KG1 (cell line): ENCODE measurements at regions not wholly inside any gene's neighbourhood (a gene's known extent, or its start where the extent isn't known, plus 50 kb on each side); places are given as distances from the start of the nearest gene placed in this dataset.

Source experiments
- DNase-seq: peaks from one replicate; lab custom pipeline; 2025; lab: John Stamatoyannopoulos, UW

- no peak for DNase-seq
Observed at GRCh38 chr9:80375477-80375876, 803.7 kb downstream of the TLE4 start.

DNA sequence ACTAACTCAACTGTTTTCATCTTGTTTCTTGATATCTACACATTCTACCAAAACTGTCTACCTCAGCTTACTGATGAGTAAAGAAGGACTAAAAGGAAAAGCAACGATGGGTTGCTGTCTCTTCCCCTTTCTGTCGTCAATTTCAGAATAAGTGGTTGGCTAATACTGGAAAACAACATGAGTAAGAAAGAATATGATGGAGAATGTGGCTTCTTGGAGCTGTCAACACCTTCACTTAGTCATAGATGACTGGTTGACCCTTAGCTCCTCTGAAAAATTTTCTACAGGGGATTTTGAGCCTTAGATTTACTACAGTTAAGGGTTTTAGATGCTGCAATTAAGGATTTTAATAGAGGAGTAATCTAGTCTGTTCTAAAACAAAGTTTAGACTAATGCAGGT, 797.9 kb downstream of the TLE4 start:
- no peak for DNase-seq

DNA sequence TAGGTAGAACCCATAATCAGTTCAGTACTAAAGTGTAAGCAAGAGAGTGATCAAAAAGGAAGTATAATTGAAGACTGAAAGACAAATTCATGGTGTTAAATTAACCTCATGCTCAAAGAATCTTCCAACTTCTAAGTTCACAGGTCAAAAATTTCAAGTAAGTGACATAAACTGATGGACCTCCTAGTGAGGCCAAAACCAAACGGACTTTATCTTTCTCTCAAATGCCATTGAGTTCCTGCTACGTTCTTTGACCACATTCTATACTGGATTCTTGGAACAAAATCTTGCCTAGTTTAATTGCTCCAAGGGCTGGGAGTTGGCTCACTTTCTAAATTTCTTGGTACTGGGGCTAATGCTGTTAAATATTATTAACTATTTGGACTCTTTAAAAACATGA, 794.9 kb downstream of the TLE4 start:
- DNase-seq: no peak

GRCh38 chr9:80359941-80360881, 788.4 kb downstream of the TLE4 start:
- no peak for DNase-seq

DNA sequence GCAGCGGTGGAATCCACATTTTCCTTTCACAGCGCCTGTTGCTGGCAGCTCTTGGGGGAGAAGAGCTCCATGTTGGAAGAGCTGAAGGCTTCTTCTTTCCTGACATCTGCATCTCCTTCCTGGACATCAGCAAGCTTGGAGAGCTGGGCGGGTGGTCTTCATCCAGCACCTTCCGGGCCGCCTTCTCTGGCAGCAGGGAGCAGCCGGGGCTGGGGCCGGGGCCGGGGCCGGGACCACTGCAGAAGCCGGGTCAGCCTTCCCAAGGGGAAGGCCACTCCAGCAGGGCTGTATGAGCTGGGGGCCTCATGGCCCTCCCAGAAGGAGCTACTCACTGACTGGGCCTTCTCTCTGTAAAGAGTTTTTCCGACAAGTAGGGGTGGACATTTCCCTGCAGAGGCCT, 787.5 kb downstream of the TLE4 start:
- no peak for DNase-seq

DNA sequence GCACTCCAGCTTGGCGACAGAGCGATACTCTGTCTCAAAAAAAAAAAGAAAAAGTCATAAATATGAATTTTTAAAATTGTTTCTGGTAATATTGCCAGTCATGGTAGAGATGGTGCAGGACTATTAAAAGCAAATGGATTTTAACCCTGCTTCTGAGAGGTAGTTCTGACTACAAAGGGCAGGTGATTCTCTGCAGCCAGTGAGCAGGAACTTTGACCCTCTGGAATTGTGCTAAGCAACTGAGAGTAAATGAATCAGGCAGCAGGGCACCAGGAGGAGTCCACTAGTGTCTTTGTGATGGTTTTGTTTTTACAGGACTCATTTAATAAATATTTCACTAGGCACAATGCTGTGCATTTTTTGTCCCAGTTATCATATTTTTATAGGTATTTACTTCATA, 781.2 kb downstream of the TLE4 start:
- DNase-seq: no peak

- DNase-seq: no peak
Observed at GRCh38 chr9:80351612-80352011, 779.8 kb downstream of the TLE4 start.

GRCh38 chr9:80326105-80326504, 754.3 kb downstream of the TLE4 start:
- no peak for DNase-seq

DNA sequence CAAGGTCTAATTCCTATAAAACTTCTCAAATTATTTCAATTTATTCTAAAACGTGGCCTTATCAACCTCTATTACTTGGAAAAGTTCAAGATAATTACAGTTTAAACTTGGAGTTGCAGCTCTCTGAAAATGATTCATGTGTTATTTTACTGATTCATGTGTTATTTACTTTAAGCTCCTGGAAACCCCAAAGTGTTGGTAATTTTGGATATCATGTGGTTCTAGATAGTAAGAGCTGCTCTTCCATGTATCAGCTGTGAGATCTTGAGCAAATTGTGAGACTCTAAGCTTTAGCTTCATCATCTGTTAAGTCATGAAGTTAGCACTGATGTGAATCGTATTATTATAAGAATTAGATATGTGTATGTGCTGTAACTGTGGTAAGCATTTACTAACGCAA, 749.2 kb downstream of the TLE4 start:
- no peak for DNase-seq

DNA sequence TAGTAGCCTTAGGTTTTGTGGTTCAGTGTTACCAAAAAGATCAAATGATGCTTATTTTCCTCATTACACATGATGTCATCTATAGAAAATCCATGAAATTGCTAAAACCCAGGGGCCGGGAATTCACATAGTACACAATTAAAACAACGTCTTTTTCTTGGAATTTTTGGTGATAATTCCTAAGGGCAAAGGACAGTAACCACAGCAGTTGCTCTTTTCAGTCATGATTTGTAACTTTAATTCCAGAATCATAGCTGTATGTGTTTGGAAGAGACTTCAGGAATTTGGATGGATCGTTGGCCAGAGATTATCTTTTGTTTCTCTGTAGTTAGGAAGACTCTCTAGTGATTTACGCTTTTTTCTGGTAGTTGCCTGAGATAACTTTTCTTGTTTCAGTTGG, 748.7 kb downstream of the TLE4 start:
- no peak for DNase-seq

- DNase-seq: no peak
Observed at GRCh38 chr9:80305136-80305535, 733.4 kb downstream of the TLE4 start.

GRCh38 chr9:80294955-80295354, 723.2 kb downstream of the TLE4 start:
- no peak for DNase-seq

GRCh38 chr9:80294318-80294717, 722.6 kb downstream of the TLE4 start:
- no peak for DNase-seq

DNA sequence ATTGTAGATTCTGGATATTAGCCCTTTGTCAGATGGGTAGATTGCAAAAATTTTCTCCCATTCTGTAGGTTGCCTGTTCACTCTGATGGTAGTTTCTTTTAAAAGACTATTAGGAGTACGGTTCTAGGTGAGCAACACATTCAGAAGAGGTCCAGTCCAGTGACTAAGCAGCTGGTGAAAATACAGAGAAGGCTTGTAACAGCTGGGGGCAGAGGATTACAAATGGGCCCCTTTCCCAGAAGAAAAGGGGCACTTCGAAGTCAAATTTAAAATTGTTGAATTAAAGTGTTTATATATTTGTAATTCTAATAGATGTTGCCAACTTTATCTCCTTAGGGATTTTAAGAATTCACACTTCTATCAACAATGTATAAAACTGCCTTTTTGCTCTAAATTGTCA, 720.5 kb downstream of the TLE4 start:
- DNase-seq: no peak

- DNase-seq: no peak
Observed at GRCh38 chr9:80285326-80285725, 713.6 kb downstream of the TLE4 start.

- no peak for DNase-seq
Observed at GRCh38 chr9:80282766-80283165, 711.0 kb downstream of the TLE4 start.

- no peak for DNase-seq
Observed at GRCh38 chr9:80259079-80259478, 687.3 kb downstream of the TLE4 start.

DNA sequence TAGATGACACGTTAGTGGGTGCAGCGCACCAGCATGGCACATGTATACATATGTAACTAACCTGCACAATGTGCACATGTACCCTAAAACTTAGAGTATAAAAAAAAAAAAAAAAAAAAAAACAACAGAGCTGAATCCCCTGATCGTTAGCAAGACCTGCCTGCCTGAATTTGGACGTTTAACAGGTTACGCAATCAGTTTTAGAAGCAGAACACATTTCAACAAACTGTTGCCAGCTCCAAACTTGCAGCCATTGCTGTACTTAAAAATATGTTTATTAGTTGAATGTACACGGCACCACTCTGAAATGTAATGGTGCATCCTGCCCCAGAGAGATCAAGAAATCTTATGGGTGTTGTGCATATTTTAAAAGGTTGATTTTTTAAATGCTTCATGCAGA, 680.0 kb downstream of the TLE4 start:
- DNase-seq: no peak

- no peak for DNase-seq
Observed at GRCh38 chr9:80242022-80242421, 670.3 kb downstream of the TLE4 start.

DNA sequence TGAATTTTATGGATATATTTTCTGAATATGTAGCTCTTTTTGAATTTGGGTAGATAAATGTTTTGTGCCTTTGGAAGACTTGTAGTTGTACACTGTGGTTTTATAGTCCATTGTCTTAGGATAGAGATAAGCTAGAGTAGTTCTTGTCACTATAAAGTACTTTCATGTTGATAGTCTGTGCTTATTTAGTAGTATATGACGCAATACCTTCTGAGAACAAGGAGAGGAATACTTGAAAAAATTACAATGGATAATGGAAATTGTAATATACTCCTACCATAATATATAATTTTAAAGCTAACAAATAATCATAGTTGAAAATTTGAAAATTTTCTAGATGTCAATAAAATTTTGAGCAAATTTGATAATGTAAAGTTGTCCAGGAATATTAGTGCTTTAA, 664.0 kb downstream of the TLE4 start:
- no peak for DNase-seq

DNA sequence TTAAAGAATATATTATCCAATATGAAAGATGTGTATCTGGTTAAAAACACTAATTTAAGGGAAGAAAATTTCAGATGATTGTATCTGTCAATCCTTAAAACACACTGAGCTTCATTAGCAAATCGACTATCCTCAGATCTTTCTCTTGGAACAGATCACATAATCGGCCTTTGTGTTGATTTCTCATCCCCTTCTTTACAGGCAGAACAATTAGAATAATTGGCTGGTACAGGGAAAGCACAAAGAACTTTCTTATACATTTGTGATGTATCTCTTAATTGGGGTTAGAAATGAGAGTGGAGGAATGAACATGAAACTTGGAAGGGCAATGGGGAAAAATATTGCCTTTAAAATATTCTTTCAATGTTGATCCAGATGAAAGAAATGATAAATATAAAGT, 662.1 kb downstream of the TLE4 start:
- no peak for DNase-seq

- no peak for DNase-seq
Observed at GRCh38 chr9:80233102-80233843, 661.5 kb downstream of the TLE4 start.
